LNCaP clone FGC (cell line): ENCODE measurements at regions not wholly inside any gene's neighbourhood (a gene's known extent, or its start where the extent isn't known, plus 50 kb on each side); places are given as distances from the start of the nearest gene placed in this dataset.

Experiments used
- DNase-seq: peaks from one replicate; pipeline ENCODE4 v3.0.0-alpha.2; 2011; ENCODE audit warnings: low read depth
- H3K4me3 ChIP-seq: 2 replicates; pipeline ENCODE4 v1.5.1; 2011; ENCODE audit warnings: mild to moderate bottlenecking, low read depth, low read length, control low read depth
- CTCF ChIP-seq: IDR thresholded peaks from 2 replicates; pipeline ENCODE4 v1.5.1; 2012; ENCODE audit warnings: mild to moderate bottlenecking; ENCODE audit not compliant: control insufficient read depth, insufficient read depth; ENCODE audit errors: extremely low read depth

GRCh38 chr1:218701131-218701530 lies 356.0 kb downstream of the TGFB2 start:
- no peak for TF ChIP-seq CTCF
- H3K4me3 ChIP-seq = no peak overlapping the region
- no peak for DNase-seq

DNA sequence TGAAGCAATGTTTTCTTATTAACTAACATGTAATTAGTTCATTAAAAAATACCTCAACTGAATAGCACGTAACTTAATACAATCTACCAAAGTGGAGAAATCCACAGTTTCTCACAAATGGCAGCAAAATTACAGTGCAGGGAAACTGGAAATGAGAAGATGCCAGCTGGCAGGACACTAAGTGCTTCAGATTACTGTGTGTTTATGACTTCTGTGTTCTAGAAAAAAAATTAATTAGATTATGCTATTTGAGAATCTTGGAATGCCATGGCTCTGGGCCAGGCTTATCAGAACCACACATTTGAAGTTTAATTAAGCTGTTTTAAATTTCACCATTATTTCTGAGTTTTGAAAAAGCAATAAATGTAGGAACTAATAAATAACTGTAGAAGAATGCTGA lies 357.6 kb downstream of the TGFB2 start:
- DNase-seq = peak; percentile 44
- TF ChIP-seq CTCF = no peak
- no peak overlapping the region for H3K4me3 ChIP-seq

DNA sequence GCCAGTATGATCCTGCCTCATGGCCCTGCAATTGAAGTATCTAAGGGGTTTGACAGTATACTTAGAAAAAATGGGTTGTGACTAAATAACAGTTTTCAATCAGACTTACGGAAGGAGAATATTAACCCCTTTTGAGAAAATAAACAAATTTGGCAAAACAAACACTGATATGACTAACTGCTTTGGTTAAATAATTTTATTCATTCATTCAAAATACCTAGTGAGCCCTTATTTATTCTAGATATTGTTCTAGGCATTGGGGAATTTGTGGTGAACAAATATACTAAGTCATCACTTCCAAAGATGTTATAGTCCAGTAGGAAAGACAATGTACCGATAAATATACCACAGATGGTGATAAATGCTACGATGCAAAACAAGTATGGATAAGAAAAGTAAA lies 358.7 kb downstream of the TGFB2 start:
- no peak for TF ChIP-seq CTCF
- DNase-seq = no peak
- H3K4me3 ChIP-seq = no peak overlapping the region

DNA sequence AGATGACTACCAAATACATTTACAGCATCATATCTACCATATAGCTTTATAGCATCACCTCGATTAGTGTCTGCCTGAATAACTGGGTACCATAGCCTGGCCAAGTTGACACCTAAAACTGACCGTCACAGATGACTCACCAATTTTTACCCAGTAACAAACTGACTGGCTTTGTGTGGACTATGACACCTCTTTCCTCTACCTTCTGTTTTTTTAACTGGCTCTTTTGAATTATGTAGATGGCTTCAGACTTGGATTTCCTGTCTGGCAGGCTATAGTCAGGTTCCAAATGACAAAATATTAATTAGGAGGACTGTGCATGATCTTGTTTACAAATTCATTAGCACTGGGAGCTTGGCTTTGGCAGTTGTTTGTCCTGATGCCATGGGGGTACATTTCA lies 360.3 kb downstream of the TGFB2 start:
- no peak for TF ChIP-seq CTCF
- H3K4me3 ChIP-seq = no peak overlapping the region
- no peak for DNase-seq

GRCh38 chr1:218705911-218706893 lies 361.1 kb downstream of the TGFB2 start:
- no peak for TF ChIP-seq CTCF
- H3K4me3 ChIP-seq = no peak overlapping the region
- peak; percentile 58 for DNase-seq

GRCh38 chr1:218711001-218711400 lies 365.9 kb downstream of the TGFB2 start:
- no peak overlapping the region for H3K4me3 ChIP-seq
- DNase-seq = no peak
- no peak for TF ChIP-seq CTCF
